Caco-2 (cell line): ENCODE measurements at regions not wholly inside any gene's neighbourhood (a gene's known extent, or its start where the extent isn't known, plus 50 kb on each side); places are given as distances from the start of the nearest gene placed in this dataset.

Source experiments
- BruUV-seq: library from RNA; stranded (reverse); fragments of 400-500 nt; replicated peaks from 2 replicates; lab custom pipeline; 2021; lab: Mats Ljungman, UMichigan
- CTCF ChIA-PET: fragments of 300-600 bp; sonication (Branson Sonifier 250); formaldehyde crosslinking; loops from one replicate; lab custom pipeline; 2022; ENCODE audit warnings: antibody characterized with exemption; lab: Charles Lee
- POLR2A ChIA-PET: fragments of 300-600 bp; sonication (Branson Sonifier 250); formaldehyde crosslinking; loops from one replicate; lab custom pipeline; 2022; ENCODE audit warnings: antibody characterized with exemption; lab: Charles Lee
- DNase-seq, 2 experiments: peaks; one replicate each; pipeline versions ENCODE4 v3.0.0 to v3.0.0-alpha.2; 2020 to 2022
- H3K27me3 ChIP-seq: replicated peaks from 2 replicates; pipeline ENCODE4 v1.6.0; 2011; ENCODE audit warnings: low read length; ENCODE audit not compliant: control insufficient read depth, insufficient read depth
- H3K36me3 ChIP-seq: 2 replicates; pipeline ENCODE4 v1.5.1; 2011; ENCODE audit warnings: low read length; ENCODE audit not compliant: control insufficient read depth, insufficient read depth
- H3K4me1 ChIP-seq: fragments of 250-450 bp; sonication (Bioruptor Pico); 2 replicates; pipeline ENCODE4 v1.5.1; 2020; ENCODE audit warnings: mild to moderate bottlenecking
- H3K4me3 ChIP-seq: 2 replicates; pipeline ENCODE4 v1.5.1; 2011; ENCODE audit warnings: low read depth, mild to moderate bottlenecking, control low read depth, low read length
- H3K9me3 ChIP-seq: fragments of 250-450 bp; sonication (Bioruptor Pico); 2 replicates; pipeline ENCODE4 v1.5.1; 2020; ENCODE audit warnings: mild to moderate bottlenecking, moderate library complexity
- H3K27ac Mint-ChIP-seq: one replicate; pipeline ENCODE4 v1.8.0; 2022; ENCODE audit warnings: mixed read lengths; ENCODE audit not compliant: unreplicated experiment
- H3K27me3 Mint-ChIP-seq: one replicate; pipeline ENCODE4 v1.8.0; 2022; ENCODE audit warnings: mixed read lengths; ENCODE audit not compliant: insufficient read depth, unreplicated experiment
- H3K36me3 Mint-ChIP-seq: one replicate; pipeline ENCODE4 v1.8.0; 2022; ENCODE audit warnings: mild to moderate bottlenecking, mixed read lengths; ENCODE audit not compliant: insufficient read depth, unreplicated experiment
- H3K4me1 Mint-ChIP-seq: one replicate; pipeline ENCODE4 v1.8.0; 2022; ENCODE audit warnings: low read depth, mixed read lengths; ENCODE audit not compliant: unreplicated experiment
- H3K4me3 Mint-ChIP-seq: one replicate; pipeline ENCODE4 v1.8.0; 2022; ENCODE audit warnings: mild to moderate bottlenecking, moderate library complexity, mixed read lengths; ENCODE audit not compliant: unreplicated experiment
- H3K9me3 Mint-ChIP-seq: one replicate; pipeline ENCODE4 v1.8.0; 2022; ENCODE audit warnings: mixed read lengths; ENCODE audit not compliant: unreplicated experiment
- intact Hi-C: fragments of 100-400 bp; cut with micrococcal nuclease; formaldehyde crosslinking; loops from one replicate; pipeline ENCODE4 v1.10.0; 2022; ENCODE audit not compliant: unreplicated experiment
- TF ChIP-seq, protein P1 (sequence below), 2 experiments: fragments of 200-600 bp in 1 of 2; IDR thresholded peaks; 1 replicate in 1 of 2; 2 replicates in 1 of 2; pipeline versions ENCODE4 v1.5.1 to v1.8.0; 2011 to 2022; ENCODE audit warnings: antibody characterized with exemption in 1 of 2, control low read depth in 1 of 2, inconsistent platforms in 1 of 2, low read depth in 1 of 2, low read length in 1 of 2, mild to moderate bottlenecking in 1 of 2, moderate library complexity in 1 of 2; ENCODE audit not compliant: insufficient read depth in 1 of 2, severe bottlenecking in 1 of 2, unreplicated experiment in 1 of 2

DNA sequence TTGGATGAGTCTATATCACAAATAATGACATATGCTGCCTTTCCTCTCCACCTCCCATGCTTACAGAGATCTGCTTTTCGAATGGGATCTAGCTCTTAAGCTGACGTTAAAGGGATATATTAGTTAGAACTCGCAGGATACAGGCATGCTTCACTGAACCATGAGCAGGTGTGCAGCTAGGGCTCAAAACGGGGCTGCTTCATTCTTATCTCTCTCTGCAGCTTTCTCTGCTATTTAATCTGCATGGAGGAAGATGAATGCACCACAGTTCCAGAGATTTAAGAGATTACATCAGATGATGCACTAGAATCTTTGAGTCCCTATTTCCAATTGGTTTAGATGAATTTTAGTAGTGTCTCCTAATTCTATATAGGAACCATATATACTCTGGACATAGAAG, 327.0 kb downstream of the RAD51AP2 start:
- ChIA-PET POLR2A (no interaction called here), CTCF (no interaction called here)
- Mint-ChIP-seq H3K4me3 (no peak overlapping the region), H3K4me1 (no peaks in the 10 kb centered on the region), H3K36me3 (no peaks in the 10 kb centered on the region), H3K27ac (no peak overlapping the region), H3K27me3 (peaks cover 27% of the 10 kb centered on the region), H3K9me3 (no peaks in the 10 kb centered on the region)
- H3K4me3 ChIP-seq, result no peak overlapping the region
- TF ChIP-seq, protein P1, sequence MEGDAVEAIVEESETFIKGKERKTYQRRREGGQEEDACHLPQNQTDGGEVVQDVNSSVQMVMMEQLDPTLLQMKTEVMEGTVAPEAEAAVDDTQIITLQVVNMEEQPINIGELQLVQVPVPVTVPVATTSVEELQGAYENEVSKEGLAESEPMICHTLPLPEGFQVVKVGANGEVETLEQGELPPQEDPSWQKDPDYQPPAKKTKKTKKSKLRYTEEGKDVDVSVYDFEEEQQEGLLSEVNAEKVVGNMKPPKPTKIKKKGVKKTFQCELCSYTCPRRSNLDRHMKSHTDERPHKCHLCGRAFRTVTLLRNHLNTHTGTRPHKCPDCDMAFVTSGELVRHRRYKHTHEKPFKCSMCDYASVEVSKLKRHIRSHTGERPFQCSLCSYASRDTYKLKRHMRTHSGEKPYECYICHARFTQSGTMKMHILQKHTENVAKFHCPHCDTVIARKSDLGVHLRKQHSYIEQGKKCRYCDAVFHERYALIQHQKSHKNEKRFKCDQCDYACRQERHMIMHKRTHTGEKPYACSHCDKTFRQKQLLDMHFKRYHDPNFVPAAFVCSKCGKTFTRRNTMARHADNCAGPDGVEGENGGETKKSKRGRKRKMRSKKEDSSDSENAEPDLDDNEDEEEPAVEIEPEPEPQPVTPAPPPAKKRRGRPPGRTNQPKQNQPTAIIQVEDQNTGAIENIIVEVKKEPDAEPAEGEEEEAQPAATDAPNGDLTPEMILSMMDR (IDR thresholded peaks at IDR 0.05; ENCODE audit: insufficient read depth in 1 of 2, low read depth in 1 of 2, low read length in 1 of 2, severe bottlenecking in 1 of 2, unreplicated experiment in 1 of 2), result no peak
- intact Hi-C loops, result no loop called here
- H3K36me3 ChIP-seq, result no peaks in the 10 kb centered on the region
- no peaks in the 10 kb centered on the region for H3K4me1 ChIP-seq
- BruUV-seq, result no TSS peak
- no peaks in the 10 kb centered on the region for H3K27me3 ChIP-seq
- no peaks in the 10 kb centered on the region for H3K9me3 ChIP-seq
- DNase-seq, result no peak

DNA sequence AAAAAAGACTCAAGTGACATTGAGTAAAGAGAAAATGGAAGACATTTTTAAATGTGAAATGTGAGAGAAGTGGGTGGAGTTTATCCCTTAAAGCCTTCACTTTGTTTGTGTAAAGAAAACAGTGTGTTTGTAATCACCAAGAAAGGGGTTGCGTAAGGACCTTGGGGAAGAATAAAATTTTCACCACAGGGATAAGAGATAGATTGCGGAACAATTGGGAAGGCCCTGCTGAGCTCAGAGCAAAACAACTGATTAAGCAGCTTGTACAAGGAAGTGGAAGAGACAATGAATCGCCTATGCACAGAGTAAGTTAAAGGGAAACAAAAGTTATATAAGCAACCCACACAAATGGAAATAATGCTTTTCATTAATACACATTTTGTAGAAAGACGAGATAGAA, 327.7 kb downstream of the RAD51AP2 start:
- Histone ChIP-seq H3K4me3 (no peak overlapping the region), H3K9me3 (no peaks in the 10 kb centered on the region), H3K36me3 (no peaks in the 10 kb centered on the region), H3K27me3 (no peaks in the 10 kb centered on the region), H3K4me1 (no peaks in the 10 kb centered on the region)
- no TSS peak for BruUV-seq
- Mint-ChIP-seq H3K4me1 (no peaks in the 10 kb centered on the region), H3K4me3 (no peak overlapping the region), H3K27ac (no peak overlapping the region), H3K9me3 (no peaks in the 10 kb centered on the region), H3K36me3 (no peaks in the 10 kb centered on the region), H3K27me3 (peaks cover 25% of the 10 kb centered on the region)
- no peak for DNase-seq
- intact Hi-C loops, result no loop called here
- POLR2A ChIA-PET, result no interaction called here
- TF ChIP-seq, protein P1 (IDR thresholded peaks at IDR 0.05; ENCODE audit: insufficient read depth in 1 of 2, low read depth in 1 of 2, low read length in 1 of 2, severe bottlenecking in 1 of 2, unreplicated experiment in 1 of 2), result no peak
- CTCF ChIA-PET, result no interaction called here

DNA sequence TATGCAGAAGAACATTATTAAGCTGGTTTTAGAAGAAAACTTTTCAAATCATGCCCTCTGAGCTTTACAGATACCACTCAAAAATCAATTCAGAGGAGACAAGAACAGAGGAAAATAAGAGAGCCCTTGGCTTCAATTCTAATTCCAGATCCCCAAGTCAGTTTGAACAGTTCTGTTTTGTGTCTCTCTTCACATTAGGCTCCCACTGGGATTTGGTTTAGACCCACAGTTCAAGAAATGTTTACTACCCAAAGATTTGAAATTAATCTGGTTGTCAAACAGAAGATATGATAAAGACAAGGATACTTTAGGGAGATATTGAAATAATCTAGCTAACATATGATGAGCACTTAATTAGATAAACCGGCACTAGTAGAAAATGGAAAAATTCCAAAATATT, 329.5 kb downstream of the RAD51AP2 start:
- Histone ChIP-seq H3K4me1 (no peaks in the 10 kb centered on the region), H3K4me3 (no peak overlapping the region), H3K27me3 (no peaks in the 10 kb centered on the region), H3K36me3 (no peaks in the 10 kb centered on the region), H3K9me3 (no peaks in the 10 kb centered on the region)
- Mint-ChIP-seq H3K27me3 (peaks cover 20% of the 10 kb centered on the region), H3K36me3 (no peaks in the 10 kb centered on the region), H3K4me1 (no peaks in the 10 kb centered on the region), H3K9me3 (no peaks in the 10 kb centered on the region), H3K27ac (no peak overlapping the region), H3K4me3 (no peak overlapping the region)
- POLR2A ChIA-PET, result no interaction called here
- no peak for DNase-seq
- no TSS peak for BruUV-seq
- CTCF ChIA-PET, result no interaction called here
- intact Hi-C loops, result no loop called here
- TF ChIP-seq, protein P1 (IDR thresholded peaks at IDR 0.05; ENCODE audit: insufficient read depth in 1 of 2, low read depth in 1 of 2, low read length in 1 of 2, severe bottlenecking in 1 of 2, unreplicated experiment in 1 of 2), result no peak
